Stimulated activated CD4-positive, alpha-beta T cell treated with anti-CD3 and anti-CD28 coated beads, Interleukin-1b, Interleukin-23, amount 100 ng/mL, for 1 hour (primary cell): ENCODE measurements at regions not wholly inside any gene's neighbourhood (a gene's known extent, or its start where the extent isn't known, plus 50 kb on each side); places are given as distances from the start of the nearest gene placed in this dataset.

Source experiments
- DNase-seq, 2 donors: peaks; one replicate each; pipeline ENCODE4 v3.0.0-alpha.2; 2020; ENCODE audit warnings: low read depth in 2 of 2

DNA sequence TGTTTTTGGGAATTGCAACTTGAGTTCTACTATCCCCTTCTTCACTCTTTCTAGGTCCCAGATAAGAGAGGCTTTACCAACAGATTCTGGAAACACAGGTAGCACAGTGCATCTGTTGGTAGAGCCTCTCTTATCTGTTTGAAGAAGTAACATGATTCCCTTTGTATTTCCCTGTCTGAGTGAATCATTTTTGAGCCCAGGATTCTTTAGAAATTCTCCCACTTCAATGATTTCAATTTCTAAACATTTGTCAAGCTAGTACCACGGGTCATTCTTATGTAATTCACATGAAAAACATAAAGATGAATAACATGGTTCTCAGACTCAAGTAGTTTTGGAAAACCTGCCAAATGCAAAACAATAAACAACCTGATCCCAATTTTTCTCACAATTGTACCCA is 72.0 kb upstream of the DUSP10 start:
- DNase-seq: no peak

DNA sequence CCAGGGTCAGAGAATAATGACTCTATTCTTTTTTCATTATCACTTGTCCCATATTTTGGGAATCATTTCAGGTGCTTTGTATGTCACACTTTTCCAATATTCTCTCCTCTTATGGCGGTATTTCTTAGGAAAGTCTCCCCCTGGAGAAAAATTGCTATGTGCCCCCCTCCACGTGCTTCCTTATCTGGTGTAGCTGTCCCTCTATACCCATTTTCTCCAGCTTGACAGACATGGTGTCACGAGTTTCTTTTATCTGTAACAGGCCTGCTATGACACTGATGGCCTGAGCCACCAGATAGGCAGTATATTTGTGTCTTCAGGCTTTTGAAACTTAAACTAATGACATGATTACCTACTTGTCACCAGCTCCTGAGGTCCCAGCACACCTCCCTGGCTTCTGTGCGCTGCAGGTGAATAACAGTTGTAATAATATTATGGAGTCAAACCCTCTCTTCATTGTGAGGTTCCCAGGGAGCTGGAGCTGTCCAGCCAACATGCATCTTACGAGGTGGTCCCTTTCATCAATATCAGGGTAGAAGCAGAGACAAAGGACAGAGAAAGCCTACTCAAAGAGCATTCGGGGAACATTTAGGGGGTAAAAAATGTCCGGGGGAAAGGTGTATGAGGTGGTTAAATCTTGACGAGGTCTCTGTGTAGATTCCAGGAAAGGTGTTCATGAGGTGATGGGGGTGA is 71.2 kb upstream of the DUSP10 start:
- DNase-seq: no peak

DNA sequence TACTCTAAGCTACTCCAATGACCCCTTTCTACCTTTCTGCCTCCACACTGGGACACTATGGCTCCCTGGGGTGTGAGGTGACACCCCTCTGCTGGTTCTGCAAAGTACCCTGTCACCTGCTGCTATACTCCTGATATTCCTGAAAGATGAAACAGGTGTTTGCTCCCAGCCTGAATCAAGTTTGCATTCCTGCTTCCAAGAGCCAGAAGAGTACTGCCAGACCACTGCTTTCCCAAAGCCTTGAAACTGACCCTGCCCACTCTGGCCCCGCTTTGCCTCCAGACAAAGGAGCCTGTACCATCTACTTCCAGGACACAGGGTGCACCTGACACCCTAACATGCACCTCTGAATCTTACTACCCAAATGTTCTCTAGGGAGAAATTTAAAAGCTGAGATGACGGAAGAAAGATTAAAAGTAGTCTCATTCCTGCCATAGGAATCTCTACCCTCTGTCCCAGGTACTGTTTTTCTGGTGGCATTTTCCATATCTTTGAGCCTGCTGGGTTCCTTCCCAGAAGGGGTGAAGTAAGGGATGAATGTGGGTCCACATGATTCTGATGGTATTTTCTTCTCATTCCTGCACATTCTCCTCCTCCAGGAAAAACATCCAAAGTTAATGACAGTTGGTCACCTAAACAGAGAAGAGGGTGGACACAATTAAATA is 70.3 kb upstream of the DUSP10 start:
- DNase-seq: no peak

- no peak for DNase-seq
Observed at GRCh38 chr1:221810406-221810805, 68.5 kb upstream of the DUSP10 start.

DNA sequence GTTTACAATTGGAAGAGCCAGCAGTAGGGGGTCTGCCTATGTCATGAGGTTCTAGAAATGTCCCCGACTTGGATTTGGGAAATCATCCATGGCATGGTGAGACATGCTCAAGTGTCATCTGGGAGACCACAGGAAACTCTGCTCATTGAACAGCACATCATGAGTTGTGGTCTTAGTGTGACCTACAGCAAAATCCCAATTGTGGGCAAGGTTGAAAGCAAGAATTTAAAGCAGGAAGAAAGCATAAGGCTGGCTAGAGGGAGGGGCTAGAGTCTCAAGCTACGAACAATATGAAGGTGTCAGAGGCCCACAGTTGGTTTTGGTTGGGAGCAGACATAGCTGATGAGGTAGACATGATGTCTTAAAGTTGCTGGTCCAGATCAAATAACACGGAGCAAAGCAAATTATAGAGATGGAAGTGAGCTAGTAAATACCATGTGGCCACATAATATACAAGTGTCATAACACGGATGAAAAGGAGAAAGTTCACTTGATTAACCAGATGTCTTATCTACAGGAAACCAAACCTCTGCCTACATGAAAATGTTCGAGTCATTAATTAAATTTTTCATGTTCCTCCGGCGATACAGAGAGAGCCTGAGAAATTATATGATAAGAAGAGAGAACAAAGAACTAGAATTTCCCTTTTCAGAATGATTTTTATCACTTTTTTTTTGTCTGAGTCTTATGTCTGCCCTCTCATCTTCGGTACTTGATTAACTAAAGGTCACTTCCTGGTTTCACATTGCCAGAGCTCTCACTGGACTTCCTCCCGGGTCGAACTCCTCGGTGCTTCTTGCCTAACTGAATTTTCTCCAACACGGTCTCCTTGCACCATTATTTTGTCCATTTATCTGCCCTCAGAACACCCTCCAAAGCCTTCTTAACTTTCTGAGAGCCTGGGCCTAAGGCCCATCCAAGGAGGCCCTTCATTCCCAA is 67.5 kb upstream of the DUSP10 start:
- DNase-seq: no peak

- DNase-seq: no peak
Observed at GRCh38 chr1:221806984-221807383, 65.1 kb upstream of the DUSP10 start.

- no peak for DNase-seq
Observed at GRCh38 chr1:221806236-221806635, 64.3 kb upstream of the DUSP10 start.

DNA sequence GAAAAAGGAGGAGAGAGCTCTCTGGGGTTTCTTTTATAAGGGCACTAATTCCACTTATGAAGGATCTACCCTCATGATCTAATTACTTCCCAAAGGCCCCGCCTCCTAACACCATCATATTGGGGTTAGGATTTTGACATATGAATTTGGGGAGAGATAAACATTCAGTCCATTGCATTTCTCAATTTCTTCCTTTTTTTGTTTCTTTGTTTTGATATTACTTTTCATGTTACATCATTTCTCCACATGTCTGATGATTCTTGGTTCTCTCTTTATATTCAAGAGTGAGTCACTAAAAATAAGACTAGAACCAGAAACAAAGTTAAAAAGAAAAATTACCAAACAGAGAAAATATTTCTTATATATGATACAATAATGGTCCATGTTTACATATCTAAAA is 63.2 kb upstream of the DUSP10 start:
- DNase-seq: no peak

- no peak for DNase-seq
Observed at GRCh38 chr1:221804303-221804702, 62.4 kb upstream of the DUSP10 start.

DNA sequence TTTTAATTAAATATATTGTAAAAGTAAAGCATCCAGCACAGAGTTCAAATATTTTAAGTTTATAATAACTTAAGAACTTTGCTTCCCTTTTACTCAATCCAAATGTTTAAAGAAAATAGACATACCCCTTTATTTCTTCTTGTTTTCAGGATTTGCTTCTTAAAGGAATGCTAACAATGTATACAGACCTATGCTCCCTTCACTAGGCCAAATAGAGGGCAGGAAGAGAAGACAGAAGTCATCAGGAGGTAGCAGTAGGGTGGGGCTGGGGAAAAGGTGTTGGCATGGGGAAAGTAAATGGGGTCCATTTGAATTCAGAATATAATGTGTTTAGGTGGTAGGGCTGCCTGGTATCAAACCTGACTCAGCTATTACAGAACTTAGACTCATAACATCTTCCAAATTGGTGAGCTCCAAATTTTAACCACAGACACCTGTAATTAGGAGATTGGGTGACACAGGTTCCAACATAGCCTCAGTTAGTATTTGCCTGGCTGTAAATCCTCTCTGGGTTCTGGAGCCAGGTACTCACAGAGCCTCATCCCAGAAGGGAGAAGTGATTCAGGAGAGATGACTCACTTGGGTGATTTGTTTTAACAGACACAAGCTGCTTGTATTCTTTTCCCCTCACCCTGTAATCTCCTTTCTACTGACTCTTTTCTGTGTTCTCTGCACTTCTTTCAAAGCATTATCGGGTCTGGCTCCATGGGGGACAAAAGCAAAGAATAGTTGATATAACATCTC is 60.1 kb upstream of the DUSP10 start:
- DNase-seq: no peak

GRCh38 chr1:221801251-221801661 is 59.4 kb upstream of the DUSP10 start:
- DNase-seq: no peak

DNA sequence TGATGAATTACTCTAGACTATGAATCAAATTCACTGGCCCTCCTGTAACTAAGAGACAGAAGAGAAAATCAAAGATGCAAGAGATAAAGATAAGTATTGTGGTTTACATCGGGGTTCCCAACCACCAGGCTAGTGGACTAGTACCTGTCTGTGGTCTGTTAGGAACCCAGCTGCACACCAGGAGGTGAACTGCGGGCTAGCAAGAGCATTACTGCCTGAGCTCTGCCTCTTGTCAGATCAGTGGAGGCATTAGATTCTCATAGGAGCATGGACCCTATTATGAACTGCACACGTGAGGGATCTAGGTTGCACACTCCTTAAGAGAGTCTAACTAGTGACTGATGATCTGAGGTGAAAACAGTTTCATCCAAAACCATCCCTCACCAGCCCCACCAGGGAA is 58.9 kb upstream of the DUSP10 start:
- DNase-seq: no peak

- no peak for DNase-seq
Observed at GRCh38 chr1:221797506-221797905, 55.6 kb upstream of the DUSP10 start.

- DNase-seq: no peak
Observed at GRCh38 chr1:221796700-221797099, 54.8 kb upstream of the DUSP10 start.

DNA sequence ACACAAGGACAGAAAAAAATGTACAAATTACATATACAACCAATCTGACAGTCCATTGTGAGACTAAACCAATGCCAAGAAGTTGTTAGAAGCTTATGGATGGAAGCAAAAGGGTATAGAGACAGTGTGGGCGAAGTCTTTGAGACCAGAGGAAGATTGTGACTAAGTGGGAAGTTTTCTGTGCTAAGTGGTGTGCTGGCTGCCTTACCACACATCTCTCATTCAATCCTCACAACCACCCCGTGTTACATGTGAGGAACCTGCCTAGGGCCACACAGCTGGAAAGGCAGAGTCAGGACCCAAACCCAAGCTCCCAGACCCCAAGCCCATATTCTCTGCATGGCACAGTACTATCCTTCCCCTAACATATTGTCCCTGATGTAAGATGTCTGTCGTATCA is 53.5 kb upstream of the DUSP10 start:
- no peak for DNase-seq

DNA sequence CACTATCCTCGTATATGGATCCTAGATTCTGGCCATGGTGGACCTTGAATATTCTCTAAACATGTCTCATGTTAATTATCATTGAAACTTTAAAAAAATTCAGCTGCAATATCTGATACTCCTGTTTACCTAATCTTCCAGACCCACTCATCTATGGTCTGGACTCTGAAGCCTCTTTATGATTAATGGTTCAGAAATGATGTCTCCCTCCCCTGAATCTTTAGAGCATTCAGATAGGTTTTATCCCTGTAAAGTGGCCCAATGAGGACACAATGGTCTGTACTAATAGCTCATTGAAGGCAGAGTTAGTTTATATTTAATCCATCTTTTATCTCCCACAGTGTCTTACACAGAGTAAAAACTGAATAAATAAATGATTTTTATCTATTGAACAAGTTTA is 53.0 kb upstream of the DUSP10 start:
- DNase-seq: no peak

DNA sequence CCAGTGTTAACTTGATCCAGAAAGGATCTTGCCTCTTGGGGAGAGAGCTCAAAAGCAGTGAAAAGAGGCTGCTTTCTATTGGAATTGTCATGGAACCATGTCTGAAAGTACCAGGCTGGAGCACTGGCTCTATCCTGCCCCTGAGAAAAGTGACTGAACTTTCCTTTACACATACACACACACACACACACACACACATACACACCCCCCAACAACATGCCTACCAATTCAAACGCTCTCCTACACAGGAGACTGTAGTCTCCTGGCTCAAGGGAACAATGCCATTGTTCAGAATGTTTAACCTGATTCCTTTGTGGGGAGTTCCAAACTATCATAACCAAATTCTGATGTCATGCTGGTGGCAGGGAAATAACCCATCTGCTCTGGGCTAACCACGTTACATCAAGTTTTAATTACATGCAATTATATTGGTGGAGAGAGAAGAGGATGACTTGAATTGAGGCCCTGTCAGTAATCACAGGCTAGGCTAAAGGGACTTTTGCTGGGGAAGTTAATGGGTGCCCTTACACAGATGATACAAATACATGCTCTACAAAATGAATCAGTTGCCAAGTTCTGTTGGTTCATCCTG is 52.3 kb upstream of the DUSP10 start:
- no peak for DNase-seq

- DNase-seq: no peak
Observed at GRCh38 chr1:221793439-221794078, 51.7 kb upstream of the DUSP10 start.

GRCh38 chr1:221791846-221792245 is 50.0 kb upstream of the DUSP10 start:
- no peak for DNase-seq
